H9 (cell line): ENCODE measurements at regions not wholly inside any gene's neighbourhood (a gene's known extent, or its start where the extent isn't known, plus 50 kb on each side); places are given as distances from the start of the nearest gene placed in this dataset.

ENCODE experiments used
- DNase-seq: peaks from one replicate; pipeline ENCODE4 v3.0.0-alpha.2; 2017
- H2AFZ ChIP-seq: one replicate; pipeline ENCODE4 v1.6.1; 2013; ENCODE audit warnings: mild to moderate bottlenecking, low read length, control low read depth, moderate library complexity
- H2AK5ac ChIP-seq: 2 replicates; pipeline ENCODE4 v1.6.1; 2013; ENCODE audit warnings: low read length, control low read depth, mixed read lengths; ENCODE audit not compliant: insufficient read length
- H2BK120ac ChIP-seq: one replicate; pipeline ENCODE4 v1.6.1; 2013; ENCODE audit warnings: low read depth, mild to moderate bottlenecking, low read length, control low read depth, inconsistent platforms; ENCODE audit not compliant: poor library complexity, severe bottlenecking
- H2BK12ac ChIP-seq: 2 replicates; pipeline ENCODE4 v1.6.1; 2013; ENCODE audit warnings: low read length, control low read depth, mixed read lengths, low read depth; ENCODE audit not compliant: insufficient read length
- H2BK15ac ChIP-seq: 2 replicates; pipeline ENCODE4 v1.6.1; 2013; ENCODE audit warnings: low read depth, low read length, control low read depth
- H2BK20ac ChIP-seq: one replicate; pipeline ENCODE4 v1.6.1; 2013; ENCODE audit warnings: low read depth, mild to moderate bottlenecking, low read length, control low read depth, inconsistent platforms; ENCODE audit not compliant: poor library complexity, severe bottlenecking
- H2BK5ac ChIP-seq: 2 replicates; pipeline ENCODE4 v1.6.1; 2013; ENCODE audit warnings: low read length, control low read depth, mixed read lengths; ENCODE audit not compliant: insufficient read length
- H3K14ac ChIP-seq: 2 replicates; pipeline ENCODE4 v1.6.1; 2013; ENCODE audit warnings: low read length, control low read depth; ENCODE audit not compliant: insufficient read depth
- H3K18ac ChIP-seq: 2 replicates; pipeline ENCODE4 v1.6.1; 2013; ENCODE audit warnings: low read depth, mild to moderate bottlenecking, mixed read lengths, low read length, control low read depth; ENCODE audit not compliant: insufficient read length
- H3K23ac ChIP-seq: 2 replicates; pipeline ENCODE4 v1.6.1; 2013; ENCODE audit warnings: low read length, control low read depth, mixed read lengths, low read depth; ENCODE audit not compliant: insufficient read length
- H3K23me2 ChIP-seq: 2 replicates; pipeline ENCODE4 v1.6.1; 2013; ENCODE audit warnings: low read depth, mild to moderate bottlenecking, mixed read lengths, low read length, control low read depth; ENCODE audit not compliant: insufficient read length, poor library complexity, severe bottlenecking
- H3K27ac ChIP-seq: 2 replicates; pipeline ENCODE4 v1.5.1; 2013; ENCODE audit warnings: low read length, control low read depth, mixed read lengths, low read depth; ENCODE audit not compliant: insufficient read length
- H3K27me3 ChIP-seq: 2 replicates; pipeline ENCODE4 v1.6.1; 2013; ENCODE audit warnings: low read length, control low read depth, inconsistent platforms; ENCODE audit not compliant: insufficient read depth
- H3K4ac ChIP-seq: 2 replicates; pipeline ENCODE4 v1.6.1; 2013; ENCODE audit warnings: low read depth, mild to moderate bottlenecking, control low read depth, inconsistent platforms, low read length, moderate library complexity
- H3K4me1 ChIP-seq: 2 replicates; pipeline ENCODE4 v1.6.1; 2013; ENCODE audit warnings: low read length, control low read depth, inconsistent platforms; ENCODE audit not compliant: insufficient read depth
- H3K4me2 ChIP-seq: 2 replicates; pipeline ENCODE4 v1.6.1; 2013; ENCODE audit warnings: low read length, control low read depth, mixed read lengths; ENCODE audit not compliant: insufficient read length, insufficient read depth
- H3K56ac ChIP-seq: 2 replicates; pipeline ENCODE4 v1.6.1; 2013; ENCODE audit warnings: low read depth, mild to moderate bottlenecking, mixed read lengths, low read length, control low read depth; ENCODE audit not compliant: insufficient read length
- H3K79me1 ChIP-seq: 2 replicates; pipeline ENCODE4 v1.6.1; 2013; ENCODE audit warnings: low read depth, mild to moderate bottlenecking, moderate library complexity, low read length, control low read depth, inconsistent platforms; ENCODE audit not compliant: insufficient read depth, poor library complexity, severe bottlenecking
- H3K79me2 ChIP-seq: 2 replicates; pipeline ENCODE4 v1.6.1; 2013; ENCODE audit warnings: low read length, control low read depth, inconsistent platforms; ENCODE audit not compliant: insufficient read depth
- H3K9ac ChIP-seq: 2 replicates; pipeline ENCODE4 v1.6.1; 2013; ENCODE audit warnings: low read length, control low read depth, mixed read lengths; ENCODE audit not compliant: insufficient read length; ENCODE audit errors: extremely low read depth
- H3K9me3 ChIP-seq: one replicate; pipeline ENCODE4 v1.6.1; 2013; ENCODE audit warnings: low read depth, low read length, inconsistent platforms; ENCODE audit not compliant: control insufficient read depth
- H3T11ph ChIP-seq: one replicate; pipeline ENCODE4 v1.6.1; 2013; ENCODE audit warnings: mild to moderate bottlenecking, low read length, control low read depth, inconsistent platforms
- H4K20me1 ChIP-seq: one replicate; pipeline ENCODE4 v1.6.1; 2013; ENCODE audit not compliant: control insufficient read depth, insufficient read length, insufficient read depth
- H4K5ac ChIP-seq: 2 replicates; pipeline ENCODE4 v1.6.1; 2013; ENCODE audit warnings: low read depth, mild to moderate bottlenecking, mixed read lengths, low read length, control low read depth; ENCODE audit not compliant: insufficient read length
- H4K8ac ChIP-seq: replicated peaks from 2 replicates; pipeline ENCODE4 v1.6.1; 2013; ENCODE audit warnings: low read length, control low read depth, mixed read lengths, low read depth; ENCODE audit not compliant: insufficient read length
- H4K91ac ChIP-seq: 2 replicates; pipeline ENCODE4 v1.6.1; 2013; ENCODE audit warnings: low read depth, mild to moderate bottlenecking, moderate library complexity, mixed read lengths, low read length, control low read depth; ENCODE audit not compliant: insufficient read length
- H3K27ac Mint-ChIP-seq, 3 experiments: 2 replicates in 2 of 3; 3 replicates in 1 of 3; pipeline ENCODE4 v1.8.0; 2020 to 2021; ENCODE audit warnings: mixed read lengths in 3 of 3, mild to moderate bottlenecking in 1 of 3, moderate library complexity in 1 of 3
- H3K27me3 Mint-ChIP-seq: 2 replicates; pipeline ENCODE4 v1.8.0; 2021; ENCODE audit warnings: low read depth, mild to moderate bottlenecking, moderate library complexity, mixed read lengths
- H3K36me3 Mint-ChIP-seq, 3 experiments: 2 replicates in 2 of 3; 3 replicates in 1 of 3; pipeline ENCODE4 v1.8.0; 2020 to 2021; ENCODE audit warnings: low read depth in 3 of 3, mixed read lengths in 3 of 3; ENCODE audit not compliant: insufficient read depth in 1 of 3
- H3K4me1 Mint-ChIP-seq, 2 experiments: 2 replicates each; pipeline ENCODE4 v1.8.0; 2020; ENCODE audit warnings: mixed read lengths in 2 of 2
- H3K4me3 Mint-ChIP-seq, 2 experiments: 2 replicates in 1 of 2; 3 replicates in 1 of 2; pipeline ENCODE4 v1.8.0; 2020 to 2021; ENCODE audit warnings: mild to moderate bottlenecking in 2 of 2, mixed read lengths in 2 of 2, moderate library complexity in 1 of 2
- H3K9me3 Mint-ChIP-seq, 2 experiments: 2 replicates in 1 of 2; 3 replicates in 1 of 2; pipeline ENCODE4 v1.8.0; 2020; ENCODE audit warnings: mild to moderate bottlenecking in 2 of 2, mixed read lengths in 2 of 2, moderate library complexity in 1 of 2
- CTCF ChIP-seq: fragments of 200-600 bp; sonication (generic); conservative IDR thresholded peaks from 3 replicates; pipeline ENCODE4 v1.8.0; 2021; ENCODE audit warnings: antibody characterized with exemption, mild to moderate bottlenecking

DNA sequence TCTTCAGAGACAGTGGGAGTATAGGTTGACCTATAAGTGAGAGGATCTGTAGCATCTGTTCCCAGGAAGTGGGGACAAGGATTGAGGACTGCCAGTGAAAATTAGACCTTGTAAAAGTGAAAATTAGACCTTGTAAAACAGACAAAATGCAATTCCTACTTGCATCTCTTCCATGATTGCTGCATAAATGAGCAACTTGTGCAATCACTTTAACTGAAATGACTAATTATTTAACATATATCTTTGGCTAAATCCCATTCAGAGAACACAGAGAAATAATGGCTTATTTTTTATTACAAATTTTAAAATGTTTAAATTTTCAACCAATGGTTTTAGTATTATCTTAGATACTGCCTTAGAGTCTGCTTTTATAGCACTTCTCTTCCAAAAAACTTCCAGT is 67.2 kb upstream of the NABP1 start:
- no peak overlapping the region for H4K91ac ChIP-seq
- H3K27me3 ChIP-seq: no peaks in the 10 kb centered on the region
- H3K4me2 ChIP-seq: no peak overlapping the region
- H2BK20ac ChIP-seq: no peak overlapping the region
- H3K4me1 Mint-ChIP-seq: no peaks in the 10 kb centered on the region; a peak in 1 of 4 replicates
- no peak overlapping the region for H3K23ac ChIP-seq
- H3K4me3 Mint-ChIP-seq: no peak overlapping the region
- no peaks in the 10 kb centered on the region for H3K4me1 ChIP-seq
- no peak overlapping the region for H3K14ac ChIP-seq
- no peak overlapping the region for H2AK5ac ChIP-seq
- H2BK15ac ChIP-seq: no peak overlapping the region
- H3K18ac ChIP-seq: no peak overlapping the region
- no peak overlapping the region for H3K27ac Mint-ChIP-seq
- H4K8ac ChIP-seq: no peak overlapping the region
- H3K79me2 ChIP-seq: no peaks in the 10 kb centered on the region
- no peak overlapping the region for H2BK12ac ChIP-seq
- no peaks in the 10 kb centered on the region for H3K79me1 ChIP-seq
- no peak overlapping the region for H2BK120ac ChIP-seq
- no peaks in the 10 kb centered on the region; a peak in 1 of 5 replicates for H3K9me3 Mint-ChIP-seq
- no peak overlapping the region for H3T11ph ChIP-seq
- H4K5ac ChIP-seq: no peak overlapping the region
- H2AFZ ChIP-seq: no peak overlapping the region
- no peaks in the 10 kb centered on the region for H4K20me1 ChIP-seq
- no peaks in the 10 kb centered on the region for H3K9me3 ChIP-seq
- no peak overlapping the region for H3K27ac ChIP-seq
- no peaks in the 10 kb centered on the region for H3K23me2 ChIP-seq
- no peak overlapping the region for H3K4ac ChIP-seq
- H3K56ac ChIP-seq: no peak overlapping the region
- no peaks in the 10 kb centered on the region for H3K36me3 Mint-ChIP-seq
- H3K9ac ChIP-seq: no peak overlapping the region
- DNase-seq: no peak
- TF ChIP-seq CTCF: no peak
- H3K27me3 Mint-ChIP-seq: no peaks in the 10 kb centered on the region
- no peak overlapping the region for H2BK5ac ChIP-seq
